HUES6 (cell line): ENCODE measurements at regions not wholly inside any gene's neighbourhood (a gene's known extent, or its start where the extent isn't known, plus 50 kb on each side); places are given as distances from the start of the nearest gene placed in this dataset.
"Not testable (repeated sequence)": the region's sequence is repeated elsewhere in the genome, so short reads cannot be mapped to it uniquely, and the experiment has no call there.

Experiments
- H3K27ac ChIP-seq: 2 replicates; pipeline ENCODE4 v1.7.0; 2013; ENCODE audit warnings: low read depth, mild to moderate bottlenecking, low read length, inconsistent platforms
- H3K27me3 ChIP-seq: 2 replicates; pipeline ENCODE4 v1.6.1; 2013; ENCODE audit warnings: low read length; ENCODE audit not compliant: control insufficient read depth, insufficient read depth
- H3K36me3 ChIP-seq: 2 replicates; pipeline ENCODE4 v1.6.1; 2013; ENCODE audit warnings: low read length; ENCODE audit not compliant: control insufficient read depth, insufficient read depth
- H3K4me1 ChIP-seq: 2 replicates; pipeline ENCODE4 v1.6.1; 2013; ENCODE audit warnings: low read length; ENCODE audit not compliant: control insufficient read depth, insufficient read depth
- H3K4me3 ChIP-seq: 2 replicates; pipeline ENCODE4 v1.5.1; 2013; ENCODE audit warnings: low read depth, low read length
- H3K9ac ChIP-seq: one replicate; pipeline ENCODE4 v1.6.1; 2013; ENCODE audit warnings: mild to moderate bottlenecking, low read length
- H3K9me3 ChIP-seq: 2 replicates; pipeline ENCODE4 v1.6.1; 2013; ENCODE audit warnings: low read depth, low read length; ENCODE audit not compliant: control insufficient read depth, insufficient read depth

DNA sequence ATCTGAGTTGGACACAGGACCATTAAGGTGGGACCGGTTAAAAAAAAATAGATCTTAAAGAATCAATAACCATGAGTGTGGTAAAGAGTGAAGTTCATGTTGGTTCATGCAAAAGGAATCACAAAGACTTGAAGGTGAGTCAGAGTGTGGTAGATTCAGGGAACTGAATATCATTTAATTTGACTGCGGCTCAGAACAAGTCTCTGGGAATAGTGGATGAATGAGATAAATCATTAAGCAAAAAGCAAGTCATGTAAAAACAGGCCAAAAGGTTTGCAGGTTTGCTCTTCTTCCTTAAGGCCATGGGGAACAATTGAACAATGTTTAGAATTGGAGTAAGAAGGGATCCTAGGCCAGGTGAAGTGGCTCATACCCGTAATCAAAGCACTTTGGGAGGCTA lies 385.8 kb downstream of the ETV1 start:
- H3K27ac ChIP-seq, result no peak overlapping the region
- H3K4me1 ChIP-seq, result no peaks in the 10 kb centered on the region
- H3K36me3 ChIP-seq, result no peaks in the 10 kb centered on the region
- H3K4me3 ChIP-seq, result no peak overlapping the region
- H3K9ac ChIP-seq, result no peak overlapping the region
- H3K27me3 ChIP-seq, result no peaks in the 10 kb centered on the region
- peaks cover 16% of the 10 kb centered on the region for H3K9me3 ChIP-seq

DNA sequence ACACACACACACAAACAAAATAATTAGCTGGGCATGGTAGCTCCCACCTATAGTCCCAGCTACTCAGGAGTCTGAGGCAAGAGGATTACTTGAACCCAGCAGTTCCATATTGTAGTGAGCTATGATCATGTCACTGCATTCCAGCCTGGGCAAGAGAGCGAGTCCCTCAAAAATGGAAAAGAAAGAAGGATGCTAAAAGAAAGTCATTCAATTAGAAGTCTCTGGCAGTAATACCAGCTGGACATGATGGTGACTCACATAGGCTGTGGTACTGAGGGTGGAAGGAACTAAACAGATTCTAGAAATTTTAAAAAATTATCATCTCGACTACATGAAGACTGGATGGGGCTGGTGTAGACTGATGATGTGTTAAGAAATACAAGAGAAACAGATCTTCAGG lies 385.3 kb downstream of the ETV1 start:
- no peak overlapping the region for H3K9ac ChIP-seq
- no peaks in the 10 kb centered on the region for H3K4me1 ChIP-seq

GRCh38 chr7:13610372-13610771 lies 379.1 kb downstream of the ETV1 start:
- Histone ChIP-seq H3K9ac (no peak overlapping the region), H3K4me1 (no peaks in the 10 kb centered on the region), H3K36me3 (no peaks in the 10 kb centered on the region), H3K27ac (no peak overlapping the region), H3K4me3 (no peak overlapping the region), H3K27me3 (no peaks in the 10 kb centered on the region), H3K9me3 (peaks cover 18% of the 10 kb centered on the region)

More for the DNA sequence above, 385.3 kb downstream of the ETV1 start:
- no peak overlapping the region for H3K27ac ChIP-seq
- no peak overlapping the region for H3K4me3 ChIP-seq
- no peaks in the 10 kb centered on the region for H3K36me3 ChIP-seq
- H3K27me3 ChIP-seq, result no peaks in the 10 kb centered on the region
- H3K9me3 ChIP-seq, result peaks cover 18% of the 10 kb centered on the region

GRCh38 chr7:13615679-13616078 lies 373.8 kb downstream of the ETV1 start:
- Histone ChIP-seq H3K27me3 (no peaks in the 10 kb centered on the region), H3K9ac (no peak overlapping the region), H3K36me3 (no peaks in the 10 kb centered on the region), H3K4me3 (no peak overlapping the region), H3K4me1 (no peaks in the 10 kb centered on the region), H3K27ac (no peak overlapping the region), H3K9me3 (no peaks in the 10 kb centered on the region)

GRCh38 chr7:13627455-13627854 lies 362.0 kb downstream of the ETV1 start:
- Histone ChIP-seq H3K9ac (no peak overlapping the region), H3K27me3 (no peaks in the 10 kb centered on the region), H3K4me3 (no peak overlapping the region), H3K9me3 (no peaks in the 10 kb centered on the region), H3K4me1 (no peaks in the 10 kb centered on the region), H3K27ac (no peak overlapping the region), H3K36me3 (no peaks in the 10 kb centered on the region)

GRCh38 chr7:13628239-13629001 lies 361.0 kb downstream of the ETV1 start:
- no peaks in the 10 kb centered on the region for H3K9me3 ChIP-seq
- no peaks in the 10 kb centered on the region for H3K36me3 ChIP-seq
- H3K27ac ChIP-seq, result no peak overlapping the region
- H3K4me3 ChIP-seq, result no peak overlapping the region
- no peaks in the 10 kb centered on the region for H3K27me3 ChIP-seq
- no peak overlapping the region for H3K9ac ChIP-seq
- H3K4me1 ChIP-seq, result no peaks in the 10 kb centered on the region

GRCh38 chr7:13631207-13632049 lies 358.0 kb downstream of the ETV1 start:
- not testable (repeated sequence) for H3K27ac ChIP-seq, H3K9ac ChIP-seq, H3K27me3 ChIP-seq

DNA sequence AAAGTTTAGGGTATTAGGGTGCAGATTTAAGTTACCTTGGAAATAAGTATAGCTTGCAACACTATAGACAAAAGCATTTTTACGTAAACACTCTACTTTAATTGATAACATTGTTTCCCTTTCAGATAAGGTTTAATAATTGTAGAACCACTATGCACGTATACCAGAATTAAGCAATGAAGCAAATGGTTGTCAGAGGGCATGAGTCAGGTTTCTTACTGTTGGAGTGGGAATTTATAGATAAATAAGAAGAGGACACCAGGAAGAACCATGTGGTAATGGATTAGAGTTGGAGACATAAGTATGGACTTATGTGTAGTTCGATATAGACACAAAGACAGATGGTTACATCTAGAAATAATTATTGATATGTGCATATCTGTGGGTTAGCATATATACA lies 355.6 kb downstream of the ETV1 start:
- Histone ChIP-seq H3K4me1 (no peaks in the 10 kb centered on the region), H3K27me3 (no peaks in the 10 kb centered on the region), H3K9ac (no peak overlapping the region), H3K9me3 (no peaks in the 10 kb centered on the region), H3K27ac (no peak overlapping the region), H3K4me3 (no peak overlapping the region), H3K36me3 (no peaks in the 10 kb centered on the region)

More at GRCh38 chr7:13631207-13632049, 358.0 kb downstream of the ETV1 start:
- not testable (repeated sequence) for H3K4me3 ChIP-seq, H3K9me3 ChIP-seq, H3K36me3 ChIP-seq, H3K4me1 ChIP-seq

- H3K9ac ChIP-seq, result no peak overlapping the region
Measured at GRCh38 chr7:13639396-13639795, 350.1 kb downstream of the ETV1 start.

GRCh38 chr7:13641714-13642113 lies 347.8 kb downstream of the ETV1 start:
- Histone ChIP-seq H3K27me3 (no peaks in the 10 kb centered on the region), H3K27ac (no peak overlapping the region), H3K36me3 (no peaks in the 10 kb centered on the region), H3K4me1 (no peaks in the 10 kb centered on the region), H3K4me3 (no peak overlapping the region), H3K9me3 (no peaks in the 10 kb centered on the region), H3K9ac (no peak overlapping the region)

More at GRCh38 chr7:13639396-13639795, 350.1 kb downstream of the ETV1 start:
- Histone ChIP-seq H3K27me3 (no peaks in the 10 kb centered on the region), H3K9me3 (no peaks in the 10 kb centered on the region), H3K4me1 (no peaks in the 10 kb centered on the region), H3K27ac (no peak overlapping the region), H3K4me3 (no peak overlapping the region), H3K36me3 (no peaks in the 10 kb centered on the region)

- no peak overlapping the region for H3K4me3 ChIP-seq
- no peaks in the 10 kb centered on the region for H3K36me3 ChIP-seq
- H3K4me1 ChIP-seq, result peaks cover 4% of the 10 kb centered on the region; the same call in 1 of the 2 replicates
- no peak overlapping the region for H3K9ac ChIP-seq
- no peaks in the 10 kb centered on the region for H3K9me3 ChIP-seq
- H3K27me3 ChIP-seq, result no peaks in the 10 kb centered on the region
- H3K27ac ChIP-seq, result no peak overlapping the region
Measured at GRCh38 chr7:13651167-13651566, 338.3 kb downstream of the ETV1 start.
